Osteocyte (in vitro differentiated cells): ENCODE measurements at regions not wholly inside any gene's neighbourhood (a gene's known extent, or its start where the extent isn't known, plus 50 kb on each side); places are given as distances from the start of the nearest gene placed in this dataset.

Source experiments
- DNase-seq: peaks from one replicate; pipeline ENCODE4 v3.0.0; 2021; ENCODE audit warnings: mixed read lengths; ENCODE audit not compliant: unreplicated experiment; ENCODE audit errors: extremely low spot score
- H3K27ac Mint-ChIP-seq: one replicate; pipeline ENCODE4 v1.8.0; 2021; ENCODE audit warnings: mild to moderate bottlenecking, mixed read lengths; ENCODE audit not compliant: unreplicated experiment
- H3K27me3 Mint-ChIP-seq: one replicate; pipeline ENCODE4 v1.8.0; 2021; ENCODE audit warnings: mixed read lengths; ENCODE audit not compliant: unreplicated experiment
- H3K36me3 Mint-ChIP-seq: one replicate; pipeline ENCODE4 v1.8.0; 2021; ENCODE audit warnings: mixed read lengths; ENCODE audit not compliant: unreplicated experiment
- H3K4me1 Mint-ChIP-seq: one replicate; pipeline ENCODE4 v1.8.0; 2021; ENCODE audit warnings: mixed read lengths; ENCODE audit not compliant: unreplicated experiment
- H3K4me3 Mint-ChIP-seq: one replicate; pipeline ENCODE4 v1.8.0; 2021; ENCODE audit warnings: mild to moderate bottlenecking, moderate library complexity, mixed read lengths; ENCODE audit not compliant: unreplicated experiment
- H3K9me3 Mint-ChIP-seq: one replicate; pipeline ENCODE4 v1.8.0; 2021; ENCODE audit warnings: mixed read lengths; ENCODE audit not compliant: unreplicated experiment
- CTCF ChIP-seq: fragments of 200-600 bp; sonication (generic); IDR thresholded peaks from 2 replicates; pipeline ENCODE4 v1.5.0; 2021; ENCODE audit warnings: antibody characterized with exemption, mild to moderate bottlenecking, moderate library complexity

GRCh38 chr2:10191554-10191953 lies 69.0 kb downstream of the RRM2 start:
- TF ChIP-seq CTCF = no peak
- DNase-seq = no peak
- Mint-ChIP-seq H3K9me3 (no peaks in the 10 kb centered on the region), H3K27ac (no peak overlapping the region), H3K36me3 (no peaks in the 10 kb centered on the region), H3K4me1 (peaks cover 5% of the 10 kb centered on the region), H3K4me3 (no peak overlapping the region), H3K27me3 (no peaks in the 10 kb centered on the region)

GRCh38 chr2:10192392-10193015 lies 70.0 kb downstream of the RRM2 start:
- Mint-ChIP-seq H3K4me3 (no peak overlapping the region), H3K9me3 (no peaks in the 10 kb centered on the region), H3K27ac (no peak overlapping the region), H3K36me3 (no peaks in the 10 kb centered on the region), H3K27me3 (no peaks in the 10 kb centered on the region), H3K4me1 (peaks cover 5% of the 10 kb centered on the region)
- DNase-seq = no peak
- no peak for TF ChIP-seq CTCF

GRCh38 chr2:10193276-10193795 lies 70.8 kb downstream of the RRM2 start:
- Mint-ChIP-seq H3K9me3 (peaks cover 4% of the 10 kb centered on the region), H3K36me3 (no peaks in the 10 kb centered on the region), H3K4me3 (no peak overlapping the region), H3K27me3 (no peaks in the 10 kb centered on the region), H3K27ac (no peak overlapping the region), H3K4me1 (peaks cover 5% of the 10 kb centered on the region)
- no peak for DNase-seq
- TF ChIP-seq CTCF = no peak

GRCh38 chr2:10193851-10194820 lies 71.6 kb downstream of the RRM2 start:
- Mint-ChIP-seq H3K27ac (no peak overlapping the region), H3K9me3 (peaks cover 11% of the 10 kb centered on the region), H3K4me1 (peaks cover 5% of the 10 kb centered on the region), H3K27me3 (no peaks in the 10 kb centered on the region), H3K36me3 (peaks cover 7% of the 10 kb centered on the region), H3K4me3 (no peak overlapping the region)
- TF ChIP-seq CTCF = no peak
- no peak for DNase-seq
